ENCODE measurements at regions not wholly inside any gene's neighbourhood (a gene's known extent, or its start where the extent isn't known, plus 50 kb on each side); places are given as distances from the start of the nearest gene placed in this dataset.

DNA sequence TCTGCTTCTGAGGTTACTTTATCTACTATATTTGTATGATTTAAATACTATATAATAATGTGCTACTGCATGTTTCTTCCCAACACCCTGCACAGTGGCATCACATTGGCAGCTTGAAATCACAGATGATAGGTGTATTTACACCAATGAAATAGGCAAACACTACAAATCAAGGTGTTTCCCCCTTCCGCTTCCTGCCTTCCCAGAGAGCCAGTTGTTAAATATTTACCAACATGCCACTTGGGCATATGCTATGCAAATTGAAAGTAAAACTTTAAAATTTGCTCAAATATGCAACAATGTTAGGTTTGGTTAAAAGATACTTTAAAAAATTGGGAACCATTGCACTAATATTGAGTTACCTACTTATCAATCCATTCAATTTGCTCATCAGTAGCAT lies 58.2 kb upstream of the SMARCA2 start:
- Histone ChIP-seq H3K4me1 (ENCODE audit: control insufficient read depth in 2 of 2, insufficient read depth in 2 of 2, low read length in 1 of 2) (no peaks in the 10 kb centered on the region), H3K4me3 (ENCODE audit: low read depth in 1 of 2, low read length in 2 of 2) (no peak overlapping the region), H3K27me3 (ENCODE audit: control insufficient read depth in 1 of 2, insufficient read depth in 2 of 2, low read length in 2 of 2) (no peaks in the 10 kb centered on the region), H3K9me3 (ENCODE audit: control insufficient read depth in 2 of 2, insufficient read depth in 1 of 2, low read depth in 1 of 2, low read length in 1 of 2) (no peaks in the 10 kb centered on the region), H3K36me3 (ENCODE audit: control insufficient read depth in 2 of 2, insufficient read depth in 2 of 2, low read length in 1 of 2) (no peaks in the 10 kb centered on the region), H3K27ac (ENCODE audit: low read depth in 2 of 2, low read length in 1 of 2) (no peak overlapping the region)
- WGBS, 2 donors, result 80 to 95% methylated on average over 1 of the region's 1 CpG

DNA sequence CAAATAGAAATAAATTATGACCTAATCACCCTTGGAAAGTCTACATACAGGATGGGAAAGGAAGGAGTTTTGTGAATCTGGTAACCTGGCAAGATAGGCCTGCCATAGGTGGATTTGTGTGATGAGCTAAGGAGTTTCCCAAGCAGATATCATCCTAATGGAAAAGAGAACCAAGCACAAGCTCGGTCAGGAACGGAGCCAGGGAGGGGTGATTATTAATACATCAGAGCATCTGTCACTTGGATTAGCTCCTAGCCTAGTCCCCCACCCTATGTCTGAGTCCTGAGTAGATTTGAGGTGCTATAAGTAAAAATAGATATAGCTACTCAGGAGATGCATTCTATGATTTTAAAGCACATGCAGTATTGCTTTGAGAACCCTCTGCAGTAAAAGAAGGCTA lies 57.3 kb upstream of the SMARCA2 start:
- no peaks in the 10 kb centered on the region for H3K4me1 ChIP-seq (ENCODE audit: control insufficient read depth in 2 of 2, insufficient read depth in 2 of 2, low read length in 1 of 2)
- H3K36me3 ChIP-seq (ENCODE audit: control insufficient read depth in 2 of 2, insufficient read depth in 2 of 2, low read length in 1 of 2), result no peaks in the 10 kb centered on the region
- no peak overlapping the region for H3K27ac ChIP-seq (ENCODE audit: low read depth in 2 of 2, low read length in 1 of 2)
- H3K4me3 ChIP-seq (ENCODE audit: low read depth in 1 of 2, low read length in 2 of 2), result no peak overlapping the region
- WGBS, 2 donors, result 87 to 91% methylated on average over 2 of the region's 2 CpGs
- no peaks in the 10 kb centered on the region for H3K9me3 ChIP-seq (ENCODE audit: control insufficient read depth in 2 of 2, insufficient read depth in 1 of 2, low read depth in 1 of 2, low read length in 1 of 2)
- no peaks in the 10 kb centered on the region for H3K27me3 ChIP-seq (ENCODE audit: control insufficient read depth in 1 of 2, insufficient read depth in 2 of 2, low read length in 2 of 2)

DNA sequence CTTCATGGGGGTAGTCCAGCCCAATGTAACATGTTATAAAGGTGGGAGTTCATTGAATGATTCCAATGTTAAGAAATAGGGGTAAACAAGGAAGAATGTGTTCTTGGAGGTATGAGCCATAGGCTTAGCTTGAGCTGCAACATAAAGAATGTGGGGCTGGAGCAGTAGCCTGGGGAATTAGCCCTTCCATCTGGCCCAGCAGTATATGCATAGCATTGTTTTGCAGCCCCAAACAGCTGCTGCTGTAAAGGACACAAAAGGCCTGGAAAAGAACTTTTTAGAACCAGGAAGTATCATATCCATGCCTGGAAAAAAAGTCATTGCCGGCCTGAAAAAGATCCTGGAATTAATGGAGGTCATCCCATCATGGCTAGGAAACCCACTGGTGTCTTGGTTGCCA lies 55.8 kb upstream of the SMARCA2 start:
- Histone ChIP-seq H3K27me3 (ENCODE audit: control insufficient read depth in 1 of 2, insufficient read depth in 2 of 2, low read length in 2 of 2) (no peaks in the 10 kb centered on the region), H3K27ac (ENCODE audit: low read depth in 2 of 2, low read length in 1 of 2) (no peak overlapping the region), H3K36me3 (ENCODE audit: control insufficient read depth in 2 of 2, insufficient read depth in 2 of 2, low read length in 1 of 2) (no peaks in the 10 kb centered on the region), H3K9me3 (ENCODE audit: control insufficient read depth in 2 of 2, insufficient read depth in 1 of 2, low read depth in 1 of 2, low read length in 1 of 2) (no peaks in the 10 kb centered on the region), H3K4me3 (ENCODE audit: low read depth in 1 of 2, low read length in 2 of 2) (no peak overlapping the region), H3K4me1 (ENCODE audit: control insufficient read depth in 2 of 2, insufficient read depth in 2 of 2, low read length in 1 of 2) (no peaks in the 10 kb centered on the region)
- WGBS, 2 donors, result 79 to 84% methylated on average over 1 of the region's 1 CpG

DNA sequence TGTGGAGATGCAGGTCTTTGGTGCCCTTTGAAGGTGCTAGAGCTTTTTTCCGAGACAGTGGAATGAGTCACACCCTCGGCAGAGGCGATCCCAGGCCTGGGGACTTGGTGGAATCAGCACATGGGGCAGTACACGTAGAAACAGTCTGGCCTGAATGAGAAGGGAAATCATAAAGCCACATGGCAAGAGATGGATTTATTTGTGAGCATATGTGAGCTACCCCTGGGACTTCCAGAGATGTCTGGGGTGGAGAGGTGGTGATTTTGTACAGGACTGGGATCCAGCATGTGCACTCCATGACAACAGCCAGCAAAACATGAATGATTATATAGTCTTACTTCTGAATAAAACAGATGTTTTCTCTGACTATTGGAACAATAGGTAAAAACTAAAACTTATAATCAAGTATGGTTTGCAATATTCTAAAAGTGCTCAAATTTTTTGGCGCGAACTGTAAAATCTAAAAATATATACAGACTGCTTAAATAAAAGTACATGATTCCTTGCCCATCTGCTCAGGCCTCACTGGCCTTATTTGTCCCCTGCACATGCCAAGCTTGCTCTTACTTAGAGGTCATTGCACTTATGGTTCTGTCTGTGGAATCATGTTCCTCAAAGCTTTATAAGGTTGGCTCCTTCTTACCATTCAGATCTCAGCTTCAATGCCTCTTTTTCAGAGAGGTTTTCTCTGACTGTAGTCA lies 54.7 kb upstream of the SMARCA2 start:
- Histone ChIP-seq H3K4me1 (ENCODE audit: control insufficient read depth in 2 of 2, insufficient read depth in 2 of 2, low read length in 1 of 2) (no peaks in the 10 kb centered on the region), H3K9me3 (ENCODE audit: control insufficient read depth in 2 of 2, insufficient read depth in 1 of 2, low read depth in 1 of 2, low read length in 1 of 2) (no peaks in the 10 kb centered on the region), H3K36me3 (ENCODE audit: control insufficient read depth in 2 of 2, insufficient read depth in 2 of 2, low read length in 1 of 2) (no peaks in the 10 kb centered on the region), H3K27ac (ENCODE audit: low read depth in 2 of 2, low read length in 1 of 2) (no peak overlapping the region), H3K27me3 (ENCODE audit: control insufficient read depth in 1 of 2, insufficient read depth in 2 of 2, low read length in 2 of 2) (peaks cover 0 to 2% of the 10 kb centered on the region in 2 donors), H3K4me3 (ENCODE audit: low read depth in 1 of 2, low read length in 2 of 2) (no peak overlapping the region)
- 54 to 69% methylated on average over 6 of the region's 6 CpGs for WGBS, 2 donors

DNA sequence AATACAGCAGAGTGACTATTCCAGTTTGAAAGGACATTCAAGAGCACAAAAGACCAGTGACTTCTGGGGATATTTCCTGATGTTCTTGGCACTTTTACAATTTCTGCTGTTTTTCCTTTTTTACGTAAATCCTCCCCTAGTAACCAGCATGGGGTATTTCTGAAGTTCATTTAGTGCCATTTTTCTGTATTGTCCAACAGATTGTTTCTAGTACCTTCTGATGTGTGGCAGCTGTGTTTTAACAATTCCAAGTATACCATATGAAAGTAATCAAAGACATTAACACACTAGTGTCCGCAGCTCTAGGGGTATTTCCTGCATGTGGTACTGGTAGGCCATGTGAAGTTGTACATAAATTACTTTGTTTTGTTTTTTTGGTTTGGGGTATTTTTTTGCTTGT lies 53.0 kb upstream of the SMARCA2 start:
- Histone ChIP-seq H3K27me3 (ENCODE audit: control insufficient read depth in 1 of 2, insufficient read depth in 2 of 2, low read length in 2 of 2) (peaks cover 0 to 2% of the 10 kb centered on the region in 2 donors), H3K27ac (ENCODE audit: low read depth in 2 of 2, low read length in 1 of 2) (no peak overlapping the region), H3K4me3 (ENCODE audit: low read depth in 1 of 2, low read length in 2 of 2) (no peak overlapping the region), H3K36me3 (ENCODE audit: control insufficient read depth in 2 of 2, insufficient read depth in 2 of 2, low read length in 1 of 2) (no peaks in the 10 kb centered on the region), H3K9me3 (ENCODE audit: control insufficient read depth in 2 of 2, insufficient read depth in 1 of 2, low read depth in 1 of 2, low read length in 1 of 2) (no peaks in the 10 kb centered on the region), H3K4me1 (ENCODE audit: control insufficient read depth in 2 of 2, insufficient read depth in 2 of 2, low read length in 1 of 2) (no peaks in the 10 kb centered on the region)
- 74 to 82% methylated on average over 2 of the region's 2 CpGs for WGBS, 2 donors

DNA sequence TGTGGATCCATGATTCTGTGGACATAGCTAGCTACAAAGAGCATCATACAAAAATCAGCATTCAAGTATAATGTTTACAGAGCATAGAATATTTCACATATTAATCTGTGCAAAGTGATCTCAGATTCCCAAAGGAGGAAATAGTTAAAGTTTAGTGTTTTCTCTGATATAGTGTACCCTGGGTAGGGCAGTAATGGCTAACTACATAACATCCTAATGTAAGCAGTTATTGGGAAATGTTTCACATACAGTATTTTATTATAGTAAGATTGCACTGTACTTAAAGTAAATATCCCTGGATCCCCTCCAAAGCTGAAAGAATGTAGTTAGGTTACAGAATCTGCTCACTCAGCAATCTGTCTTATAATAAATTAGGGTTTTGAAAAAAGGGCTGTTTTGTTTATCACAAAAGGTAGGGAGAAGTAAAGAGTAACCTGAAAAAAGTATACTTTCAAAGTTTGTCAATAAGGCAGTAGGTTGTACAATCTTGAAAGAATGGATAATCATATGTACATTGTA lies 52.5 kb upstream of the SMARCA2 start:
- Histone ChIP-seq H3K36me3 (ENCODE audit: control insufficient read depth in 2 of 2, insufficient read depth in 2 of 2, low read length in 1 of 2) (no peaks in the 10 kb centered on the region), H3K27ac (ENCODE audit: low read depth in 2 of 2, low read length in 1 of 2) (no peak overlapping the region), H3K27me3 (ENCODE audit: control insufficient read depth in 1 of 2, insufficient read depth in 2 of 2, low read length in 2 of 2) (peaks cover 2% of the 10 kb centered on the region in 2 donors), H3K4me3 (ENCODE audit: low read depth in 1 of 2, low read length in 2 of 2) (no peak overlapping the region), H3K9me3 (ENCODE audit: control insufficient read depth in 2 of 2, insufficient read depth in 1 of 2, low read depth in 1 of 2, low read length in 1 of 2) (no peaks in the 10 kb centered on the region), H3K4me1 (ENCODE audit: control insufficient read depth in 2 of 2, insufficient read depth in 2 of 2, low read length in 1 of 2) (no peaks in the 10 kb centered on the region)

GRCh38 chr9:1964093-1964492 lies 51.1 kb upstream of the SMARCA2 start:
- WGBS, 2 donors, result 70 to 77% methylated on average over 2 of the region's 2 CpGs
- Histone ChIP-seq H3K27me3 (ENCODE audit: control insufficient read depth in 1 of 2, insufficient read depth in 2 of 2, low read length in 2 of 2) (peaks cover 2% of the 10 kb centered on the region in 2 donors), H3K27ac (ENCODE audit: low read depth in 2 of 2, low read length in 1 of 2) (no peak overlapping the region), H3K9me3 (ENCODE audit: control insufficient read depth in 2 of 2, insufficient read depth in 1 of 2, low read depth in 1 of 2, low read length in 1 of 2) (no peaks in the 10 kb centered on the region), H3K4me1 (ENCODE audit: control insufficient read depth in 2 of 2, insufficient read depth in 2 of 2, low read length in 1 of 2) (no peaks in the 10 kb centered on the region), H3K36me3 (ENCODE audit: control insufficient read depth in 2 of 2, insufficient read depth in 2 of 2, low read length in 1 of 2) (no peaks in the 10 kb centered on the region), H3K4me3 (ENCODE audit: low read depth in 1 of 2, low read length in 2 of 2) (no peak overlapping the region)
